HEK293T (cell line): ENCODE measurements at regions not wholly inside any gene's neighbourhood (a gene's known extent, or its start where the extent isn't known, plus 50 kb on each side); places are given as distances from the start of the nearest gene placed in this dataset.

Experiments used
- CTCF ChIA-PET: fragments of 350-600 bp; formaldehyde crosslinking; extraction: SDS; loops from one replicate; lab custom pipeline; 2021; ENCODE audit warnings: antibody characterized with exemption, inconsistent platforms; lab: Yijun Ruan, JAX
- POLR2A ChIA-PET: fragments of 350-600 bp; formaldehyde crosslinking; extraction: SDS; loops from one replicate; lab custom pipeline; 2020; ENCODE audit warnings: antibody characterized with exemption, inconsistent platforms; lab: Yijun Ruan, JAX
- DNase-seq: peaks from one replicate; pipeline ENCODE4 v3.0.0; 2012; ENCODE audit warnings: mixed read lengths; ENCODE audit errors: extremely low spot score
- ARNT ChIP-seq: fragments of 450-650 bp; IDR thresholded peaks from 2 replicates; pipeline ENCODE4 v1.6.1; 2017; ENCODE audit warnings: mild to moderate bottlenecking
- BHLHE40 ChIP-seq: fragments of 450-650 bp; IDR thresholded peaks from 2 replicates; pipeline ENCODE4 v1.6.1; 2016; ENCODE audit warnings: mild to moderate bottlenecking, moderate library complexity, borderline replicate concordance
- CTBP1 ChIP-seq: fragments of 450-650 bp; IDR thresholded peaks from 2 replicates; pipeline ENCODE4 v1.6.1; 2016; ENCODE audit warnings: borderline replicate concordance
- ELF4 ChIP-seq: fragments of 450-650 bp; IDR thresholded peaks from 2 replicates; pipeline ENCODE4 v1.6.1; 2017; ENCODE audit warnings: antibody characterized with exemption
- FOXA1 ChIP-seq: fragments of 450-650 bp; IDR thresholded peaks from 2 replicates; pipeline ENCODE4 v1.6.1; 2016; ENCODE audit warnings: mild to moderate bottlenecking
- FOXK2 ChIP-seq: fragments of 450-650 bp; IDR thresholded peaks from 2 replicates; pipeline ENCODE4 v1.6.1; 2016; ENCODE audit warnings: mild to moderate bottlenecking
- FOXM1 ChIP-seq: fragments of 450-650 bp; IDR thresholded peaks from 2 replicates; pipeline ENCODE4 v1.6.1; 2017; ENCODE audit warnings: mild to moderate bottlenecking, borderline replicate concordance
- HDGF ChIP-seq: fragments of 450-650 bp; IDR thresholded peaks from 2 replicates; pipeline ENCODE4 v1.6.1; 2017; ENCODE audit warnings: antibody characterized with exemption, borderline replicate concordance
- L3MBTL2 ChIP-seq: fragments of 450-650 bp; conservative IDR thresholded peaks from 2 replicates; pipeline ENCODE4 v1.6.1; 2016; ENCODE audit warnings: mild to moderate bottlenecking
- LEF1 ChIP-seq: fragments of 450-650 bp; IDR thresholded peaks from 2 replicates; pipeline ENCODE4 v1.6.1; 2017; ENCODE audit warnings: mild to moderate bottlenecking, borderline replicate concordance
- NFRKB ChIP-seq: fragments of 450-650 bp; IDR thresholded peaks from 2 replicates; pipeline ENCODE4 v1.6.1; 2016; ENCODE audit warnings: mild to moderate bottlenecking, moderate library complexity
- PKNOX1 ChIP-seq: fragments of 450-650 bp; IDR thresholded peaks from 2 replicates; pipeline ENCODE4 v1.6.1; 2016
- SP1 ChIP-seq: fragments of 450-650 bp; IDR thresholded peaks from 2 replicates; pipeline ENCODE4 v1.6.1; 2017
- SUZ12 ChIP-seq: fragments of 450-650 bp; IDR thresholded peaks from 2 replicates; pipeline ENCODE4 v1.6.1; 2016; ENCODE audit warnings: mild to moderate bottlenecking
- TARDBP ChIP-seq: fragments of 450-650 bp; IDR thresholded peaks from 2 replicates; pipeline ENCODE4 v1.6.1; 2016
- ZNF384 ChIP-seq: fragments of 450-650 bp; IDR thresholded peaks from 2 replicates; pipeline ENCODE4 v1.6.1; 2016

- ChIA-PET POLR2A (no interaction called here), CTCF (no interaction called here)
- no peak for TF ChIP-seq FOXM1
- TF ChIP-seq TARDBP = no peak
- TF ChIP-seq SP1 = no peak
- no peak for TF ChIP-seq ZNF384
- TF ChIP-seq SUZ12 = no peak
- TF ChIP-seq ARNT = no peak
- TF ChIP-seq CTBP1 = no peak
- TF ChIP-seq BHLHE40 = no peak
- no peak for TF ChIP-seq FOXA1
- no peak for TF ChIP-seq L3MBTL2
- no peak for TF ChIP-seq ELF4
- no peak for TF ChIP-seq LEF1
- no peak for DNase-seq
These were observed 144.0 kb downstream of the HS3ST3B1 start for GRCh38 chr17:14444915-14445314.

DNA sequence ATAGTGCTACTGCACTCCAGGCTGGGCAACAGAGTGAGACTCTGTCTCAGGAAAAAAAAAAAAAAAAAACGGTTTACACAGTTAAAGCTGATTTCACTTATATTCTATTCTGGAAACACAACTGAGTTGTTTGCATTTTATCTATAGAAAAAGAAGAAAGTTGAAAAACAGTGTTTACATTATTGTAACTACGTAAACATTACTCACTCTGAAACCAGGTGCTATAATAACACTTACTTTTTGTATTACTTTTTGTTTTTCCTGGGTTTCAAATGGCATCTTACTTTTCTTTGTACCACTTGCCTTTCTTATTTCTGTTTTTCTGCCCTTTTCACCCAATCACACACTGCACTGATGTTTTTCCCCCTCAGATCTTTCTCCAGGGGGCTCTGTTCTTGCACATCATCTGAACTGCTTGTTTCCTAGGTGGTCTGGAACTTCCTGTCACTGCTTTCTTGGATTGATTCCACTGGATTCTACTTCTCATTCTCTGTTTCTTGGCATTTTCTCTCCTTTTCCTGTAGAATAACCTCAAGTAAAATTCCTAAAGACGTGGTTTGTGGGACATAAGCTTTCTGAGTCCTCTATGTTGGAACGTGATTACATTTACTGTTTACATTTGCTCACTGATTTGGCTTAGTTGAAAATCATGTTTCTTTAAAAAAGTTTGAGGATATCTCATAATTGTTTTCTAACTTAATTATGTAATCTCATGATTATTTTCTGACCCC is 142.1 kb downstream of the HS3ST3B1 start:
- TF ChIP-seq CTBP1 (no peak), FOXA1 (no peak)
- ChIA-PET POLR2A (no interaction called here), CTCF (no interaction called here)
- DNase-seq = no peak

DNA sequence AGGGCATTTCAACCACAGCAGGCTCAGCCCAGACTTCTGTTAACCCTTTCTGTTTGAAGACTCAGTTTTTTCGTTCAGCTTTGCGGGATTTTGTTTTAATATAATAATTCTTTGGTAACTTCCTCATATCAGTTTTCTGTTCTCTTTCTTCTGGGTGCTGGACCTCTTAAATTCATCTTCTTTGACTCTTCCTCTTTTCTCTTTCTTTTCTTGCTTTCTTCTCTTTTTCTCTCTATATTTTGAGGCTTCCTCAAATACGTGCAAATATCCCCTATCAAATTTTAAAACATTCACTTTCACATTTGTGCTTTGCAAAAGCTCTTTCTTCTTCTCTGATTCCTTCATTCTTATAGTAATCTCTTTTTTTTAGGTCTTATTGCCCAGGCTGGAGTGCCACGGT is 136.3 kb downstream of the HS3ST3B1 start:
- no peak for DNase-seq
- CTCF ChIA-PET = no interaction called here
- POLR2A ChIA-PET = no interaction called here
- TF ChIP-seq NFRKB (no peak), ZNF384 (no peak), FOXA1 (no peak), SP1 (no peak), LEF1 (no peak), L3MBTL2 (no peak), CTBP1 (no peak), TARDBP (no peak), ARNT (no peak), PKNOX1 (no peak), FOXM1 (no peak), BHLHE40 (no peak), HDGF (no peak), SUZ12 (no peak)

DNA sequence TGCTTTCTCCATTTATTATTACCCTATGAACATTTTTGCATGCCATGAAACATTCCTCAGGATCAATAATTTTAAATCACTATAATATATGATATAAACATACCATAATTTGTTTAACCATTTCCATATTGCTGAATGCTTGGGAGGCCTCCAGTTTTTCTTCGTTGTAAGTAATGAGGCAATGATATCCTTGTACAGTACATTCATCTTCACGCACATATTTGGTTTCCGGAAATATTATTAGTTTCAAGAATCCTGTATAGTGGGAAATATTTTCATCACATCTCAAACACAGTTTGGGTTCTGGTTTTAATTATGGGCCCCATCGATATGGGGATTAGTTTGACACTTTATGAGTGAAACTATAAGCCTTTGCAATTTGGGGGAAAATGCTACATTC is 135.4 kb downstream of the HS3ST3B1 start:
- ChIA-PET POLR2A (no interaction called here), CTCF (no interaction called here)
- DNase-seq = no peak
- TF ChIP-seq ARNT (no peak), LEF1 (no peak), SUZ12 (no peak), BHLHE40 (no peak), ELF4 (no peak), FOXK2 (no peak)

- TF ChIP-seq FOXA1 (no peak), NFRKB (no peak), SUZ12 (no peak), ELF4 (no peak), ZNF384 (no peak), FOXK2 (no peak), L3MBTL2 (no peak), PKNOX1 (no peak), FOXM1 (no peak), LEF1 (no peak)
- no peak for DNase-seq
- ChIA-PET CTCF (no interaction called here), POLR2A (interaction anchor here (1.1 kb wide), 1 partner anchor 17 kb away, joined by 3 read pairs; no protein-coding TSS in a partner anchor)
These were observed 133.6 kb downstream of the HS3ST3B1 start for GRCh38 chr17:14434506-14434905.

- CTCF ChIA-PET = interaction anchor here (0.5 kb wide), 1 partner anchor 1703 kb away, joined by 4 read pairs; no protein-coding TSS in a partner anchor
These were observed 131.2 kb downstream of the HS3ST3B1 start for GRCh38 chr17:14432079-14432478.

More at GRCh38 chr17:14432079-14432478, 131.2 kb downstream of the HS3ST3B1 start:
- no peak for TF ChIP-seq NFRKB
- no peak for TF ChIP-seq LEF1
- no peak for TF ChIP-seq FOXM1
- no peak for TF ChIP-seq BHLHE40
- no peak for TF ChIP-seq TARDBP
- TF ChIP-seq HDGF = no peak
- TF ChIP-seq L3MBTL2 = no peak
- TF ChIP-seq ZNF384 = no peak
- no peak for TF ChIP-seq ELF4
- no peak for TF ChIP-seq FOXK2
- POLR2A ChIA-PET = no interaction called here
- DNase-seq = no peak
